NCI-H1694 treated with DMSO at 0.1 percent for 48 hours (cell line): ENCODE measurements at regions not wholly inside any gene's neighbourhood (a gene's known extent, or its start where the extent isn't known, plus 50 kb on each side); places are given as distances from the start of the nearest gene placed in this dataset.

Source experiments
- DNase-seq: peaks from one replicate; lab custom pipeline; 2025; lab: John Stamatoyannopoulos, UW

- no peak for DNase-seq
These were observed 52.5 kb upstream of the C9orf72 start for GRCh38 chr9:27625751-27626150.

DNA sequence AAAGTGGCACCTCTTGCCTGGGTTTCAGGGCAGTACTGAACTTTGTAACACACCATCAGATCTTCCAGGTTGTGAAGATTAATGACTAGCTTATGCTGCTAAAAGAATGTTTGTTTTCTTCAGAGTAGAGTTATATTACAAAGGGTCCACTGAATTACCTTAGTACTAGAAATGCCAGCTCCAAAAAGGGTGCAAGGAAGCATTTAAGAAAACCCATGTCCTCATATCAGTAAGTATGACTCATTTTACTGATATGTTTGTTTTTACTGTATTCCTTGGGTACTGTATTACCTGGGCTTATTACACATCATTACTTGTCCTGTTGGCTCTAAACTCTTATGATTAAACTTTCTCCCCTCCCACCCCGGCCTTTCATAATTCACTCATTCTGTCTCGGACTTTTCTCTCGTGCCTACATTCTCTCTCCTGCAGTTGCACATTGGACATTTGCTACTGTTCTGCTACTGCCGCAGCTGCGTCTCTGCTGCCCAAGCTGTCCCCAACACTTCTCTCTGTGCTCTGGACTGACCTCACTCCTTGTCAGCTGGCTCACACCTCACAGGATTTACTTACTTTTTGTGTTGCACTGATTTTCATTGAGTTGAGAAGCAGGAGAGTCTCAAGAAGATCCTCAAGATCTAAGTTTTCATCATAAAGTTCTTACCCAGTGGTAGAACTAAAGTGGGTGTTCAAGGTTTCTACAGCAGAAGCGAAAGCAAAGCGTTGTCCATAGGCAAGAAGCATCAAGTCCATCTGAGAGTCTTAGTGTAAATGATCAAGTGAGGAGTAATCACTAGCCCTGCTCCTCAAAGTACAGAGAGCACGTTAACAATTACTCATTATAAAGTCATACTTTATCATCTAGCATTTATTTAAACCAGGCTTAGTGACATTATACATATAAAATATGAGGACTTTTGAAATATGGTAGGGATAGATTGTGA, 53.2 kb upstream of the C9orf72 start:
- no peak for DNase-seq

DNA sequence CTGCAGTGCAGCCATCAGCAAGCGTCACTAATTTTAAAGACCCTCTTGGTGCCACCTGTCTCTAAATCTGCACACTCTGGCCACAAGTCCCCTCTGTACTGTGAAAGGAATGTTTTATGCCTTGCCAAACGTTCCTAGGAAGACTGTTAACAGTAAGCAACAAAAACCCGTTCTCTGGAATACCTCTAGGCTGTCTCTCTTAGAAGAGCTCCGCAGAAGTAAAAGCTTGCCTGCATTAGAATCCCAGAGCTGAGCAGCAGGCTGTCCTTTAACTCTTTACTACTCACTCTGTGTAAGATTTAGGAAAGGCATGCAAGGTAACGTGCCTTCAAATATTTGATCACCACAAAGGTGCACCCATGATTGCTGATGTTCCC, 53.9 kb upstream of the C9orf72 start:
- no peak for DNase-seq

DNA sequence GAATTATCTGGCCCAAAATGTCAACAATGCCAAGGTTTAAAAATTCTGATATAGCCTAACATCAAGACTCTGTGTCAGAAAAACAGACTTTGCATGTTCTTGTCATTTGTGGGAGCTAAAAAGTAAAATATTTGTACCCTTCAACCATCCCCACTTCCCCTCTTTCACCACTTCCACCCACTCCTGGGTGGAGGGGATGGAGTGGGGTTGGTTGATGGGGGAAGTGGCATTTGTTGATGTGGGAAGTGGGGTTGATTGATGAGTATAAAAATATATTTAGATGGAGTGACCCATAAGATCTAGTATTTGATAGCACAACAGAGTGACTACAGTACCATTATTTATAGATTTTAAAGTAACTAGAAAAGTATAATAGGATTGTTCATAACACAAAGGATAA, 55.0 kb upstream of the C9orf72 start:
- no peak for DNase-seq

DNA sequence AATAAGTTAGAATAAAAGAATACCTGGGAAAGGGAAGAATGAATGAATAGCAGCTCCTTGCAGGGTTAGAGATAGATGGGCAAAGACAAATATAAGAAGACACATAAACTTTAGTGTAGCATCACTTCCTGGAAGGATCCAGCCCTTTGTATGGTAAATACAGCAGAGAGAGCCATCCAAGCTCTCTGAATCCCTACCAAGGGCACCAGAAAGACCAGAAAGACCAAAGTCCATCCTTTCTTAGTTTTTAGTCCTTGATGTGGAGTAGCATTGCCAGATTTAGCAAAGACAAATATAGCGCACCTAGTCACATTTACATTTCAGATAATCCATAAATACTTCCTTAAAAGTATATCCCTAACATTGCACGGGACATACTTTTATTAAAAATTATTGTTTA, 56.1 kb upstream of the C9orf72 start:
- DNase-seq, result no peak

GRCh38 chr9:27632254-27632653, 59.0 kb upstream of the C9orf72 start:
- DNase-seq, result no peak

GRCh38 chr9:27633764-27634163, 60.5 kb upstream of the C9orf72 start:
- DNase-seq, result no peak

DNA sequence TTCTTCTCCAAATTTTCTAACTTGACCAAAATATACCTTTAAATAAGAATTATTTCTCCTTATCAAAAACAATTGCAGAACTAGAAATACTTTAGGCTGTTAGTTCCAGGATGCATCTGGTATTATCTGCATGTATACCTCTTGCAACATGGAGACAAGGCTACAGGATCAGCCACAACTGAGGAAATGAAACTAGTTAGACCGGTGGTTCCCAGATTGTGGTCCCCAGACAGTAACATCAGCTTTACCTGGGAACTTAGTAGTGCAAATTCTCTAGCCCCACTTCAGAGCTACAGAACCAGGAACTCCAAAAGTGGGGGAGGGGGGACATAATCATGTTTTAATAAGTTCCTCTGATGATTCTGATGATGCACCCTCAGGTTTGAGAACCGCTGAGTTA, 61.6 kb upstream of the C9orf72 start:
- no peak for DNase-seq

DNA sequence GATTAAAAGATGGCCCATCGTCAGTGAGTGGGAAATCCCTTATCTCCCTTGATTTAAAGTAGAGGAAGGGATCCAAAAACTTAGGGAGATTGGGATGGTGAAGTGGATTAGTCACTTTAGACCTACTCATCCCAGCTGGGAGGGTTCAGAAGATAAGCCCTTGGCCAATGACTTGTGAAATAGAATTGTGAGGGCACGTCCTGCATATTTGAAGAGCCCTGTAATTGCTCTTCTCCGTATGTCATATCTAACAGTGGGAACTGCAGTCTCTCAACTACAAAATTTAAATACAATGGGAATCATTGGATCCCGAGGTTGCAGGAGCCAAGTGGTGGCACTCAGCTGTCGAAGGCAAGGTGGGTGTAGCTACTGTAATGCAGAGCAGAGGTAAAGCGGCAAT, 65.4 kb upstream of the C9orf72 start:
- DNase-seq, result no peak

GRCh38 chr9:27645161-27645840, 72.0 kb upstream of the C9orf72 start:
- DNase-seq, result no peak

DNA sequence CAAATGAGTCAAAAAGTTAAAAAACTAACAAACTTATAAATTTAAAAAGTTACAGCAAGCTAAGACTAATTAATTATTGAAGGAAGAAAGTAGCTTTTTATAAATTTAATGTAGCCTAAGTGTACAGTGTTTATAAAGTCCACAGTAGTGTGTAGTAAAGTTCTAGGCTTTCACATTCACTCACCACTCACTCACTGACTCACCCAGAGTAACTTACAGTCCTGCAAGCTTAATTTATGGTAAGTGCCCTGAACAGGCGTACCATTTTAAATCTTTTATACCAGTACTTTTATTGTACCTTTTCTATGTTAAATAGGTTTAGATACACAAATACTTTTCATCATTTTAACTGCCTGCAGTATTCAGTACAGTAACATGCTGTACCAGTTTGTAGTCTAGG, 80.0 kb upstream of the C9orf72 start:
- DNase-seq, result no peak

DNA sequence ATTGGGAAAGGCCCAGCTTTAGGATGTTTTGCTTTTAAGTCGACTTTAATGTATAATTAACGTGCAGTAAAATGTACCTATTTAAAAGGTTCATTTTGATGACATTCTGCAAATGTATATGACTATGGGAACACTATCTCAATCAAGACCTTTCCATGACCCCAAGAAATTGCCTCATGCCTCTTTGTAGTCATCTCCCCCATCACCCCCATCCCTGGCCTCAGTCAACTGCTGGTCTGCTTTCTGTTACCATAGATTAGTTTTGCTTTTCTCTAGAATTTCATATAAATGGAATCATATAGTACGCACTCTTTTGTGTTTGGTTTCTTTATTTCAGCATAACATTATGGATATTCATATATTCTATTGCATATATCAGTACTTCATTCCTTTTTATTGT, 80.7 kb upstream of the C9orf72 start:
- DNase-seq, result no peak

DNA sequence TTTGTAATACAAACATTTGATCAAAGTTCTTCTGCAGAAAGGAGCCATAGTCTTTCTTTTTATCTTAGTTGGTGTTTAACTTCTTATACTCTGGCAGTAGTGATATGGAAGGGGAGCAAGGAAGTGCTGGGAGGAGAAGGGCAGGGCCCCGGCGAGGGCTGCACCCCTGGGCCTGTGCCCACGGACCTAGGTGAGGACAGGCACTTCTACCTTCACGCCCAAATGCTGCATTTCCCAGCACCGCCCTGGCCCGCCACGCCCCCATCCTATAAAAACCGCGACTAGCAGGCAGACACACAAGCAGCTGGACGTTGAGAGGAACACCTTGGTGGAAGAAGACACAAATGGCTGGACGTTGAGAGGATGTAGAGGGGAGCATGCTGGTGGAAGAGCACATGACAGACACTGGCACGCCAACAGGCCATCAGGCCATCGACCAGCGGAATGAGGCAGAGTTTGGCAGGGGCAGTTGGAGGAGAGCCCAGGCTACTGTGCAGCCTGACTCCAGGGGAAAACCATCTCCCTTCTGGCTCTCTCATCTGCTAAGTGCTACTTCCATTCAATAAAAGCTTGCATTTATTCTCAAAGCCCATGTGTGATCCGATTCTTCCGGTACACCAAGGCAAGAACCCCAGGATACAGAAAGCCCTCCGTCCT, 81.5 kb upstream of the C9orf72 start:
- no peak for DNase-seq

GRCh38 chr9:27655441-27655840, 82.2 kb upstream of the C9orf72 start:
- DNase-seq, result no peak

- DNase-seq, result no peak
These were observed 85.7 kb upstream of the C9orf72 start for GRCh38 chr9:27659001-27659400.

- DNase-seq, result no peak
These were observed 86.3 kb upstream of the C9orf72 start for GRCh38 chr9:27659571-27659970.

- DNase-seq, result no peak
These were observed 86.9 kb upstream of the C9orf72 start for GRCh38 chr9:27660148-27660547.

GRCh38 chr9:27663526-27663925, 90.2 kb upstream of the C9orf72 start:
- no peak for DNase-seq

- no peak for DNase-seq
These were observed 91.0 kb upstream of the C9orf72 start for GRCh38 chr9:27664121-27664779.

- DNase-seq, result no peak
These were observed 91.9 kb upstream of the C9orf72 start for GRCh38 chr9:27665136-27665535.

DNA sequence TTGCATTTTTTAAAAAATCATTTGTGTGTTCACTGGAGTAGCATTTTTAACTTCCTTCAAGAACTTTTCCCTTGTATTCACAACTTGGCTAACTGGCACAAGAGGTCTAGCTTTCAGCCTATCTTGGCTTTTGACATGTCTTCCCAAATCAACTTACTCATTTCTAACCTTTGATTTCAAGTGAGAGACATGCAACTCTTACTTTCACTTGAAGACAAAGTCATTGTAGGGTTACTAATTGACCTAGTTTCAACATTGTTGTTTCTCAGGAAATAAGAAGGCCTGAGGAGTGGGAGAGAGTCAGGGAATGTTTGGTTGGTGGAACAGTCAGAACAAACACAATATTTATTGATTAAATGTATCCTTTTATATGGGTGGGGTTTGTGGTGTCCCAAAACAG, 95.0 kb upstream of the C9orf72 start:
- DNase-seq, result no peak

DNA sequence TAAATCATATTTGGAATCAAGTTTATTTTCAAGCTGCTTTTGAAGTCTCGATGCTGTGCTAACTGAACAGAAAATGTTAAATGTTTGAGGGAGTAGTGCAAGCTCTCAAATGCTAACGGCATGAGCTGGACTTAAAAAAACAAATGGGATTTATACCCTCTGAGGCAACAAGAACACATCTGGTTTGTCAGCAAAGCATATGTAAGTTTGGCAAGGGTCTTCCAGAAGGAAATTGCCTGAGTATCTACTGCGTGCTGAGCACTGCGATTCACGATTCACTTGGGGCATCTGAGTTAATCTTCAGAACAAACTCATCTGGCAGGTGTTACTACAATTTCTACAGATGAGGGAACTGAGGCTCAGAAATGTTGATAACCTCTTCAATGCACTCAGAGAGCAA, 98.4 kb upstream of the C9orf72 start:
- DNase-seq, result no peak
